LNCAP (cell line): ENCODE measurements at regions not wholly inside any gene's neighbourhood (a gene's known extent, or its start where the extent isn't known, plus 50 kb on each side); places are given as distances from the start of the nearest gene placed in this dataset.

ENCODE experiments used
- CTCF ChIP-seq: fragments of 450-650 bp; IDR thresholded peaks from 2 replicates; pipeline ENCODE4 v1.5.1; 2017; ENCODE audit warnings: mild to moderate bottlenecking

DNA sequence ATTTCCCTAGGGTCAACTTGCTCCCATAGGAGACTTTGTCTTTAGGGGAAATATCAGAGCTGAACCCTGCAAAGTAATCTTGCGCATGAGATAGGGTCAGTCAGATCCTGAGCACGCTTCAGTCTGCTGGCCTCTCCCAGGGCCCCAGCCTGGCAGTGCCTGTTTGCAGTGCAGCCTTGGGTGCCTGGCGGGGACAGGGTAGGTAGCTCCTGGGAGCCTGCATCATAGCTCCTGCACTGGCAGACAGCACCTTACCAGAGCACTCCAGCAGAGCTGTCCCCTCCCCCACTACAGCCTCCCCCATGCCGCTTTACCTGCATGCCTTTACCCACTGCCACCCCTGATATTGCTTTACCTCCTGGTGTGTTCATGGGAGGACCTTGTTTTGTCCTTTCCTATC lies 237.3 kb downstream of the CCDC59 start:
- TF ChIP-seq CTCF = no peak

DNA sequence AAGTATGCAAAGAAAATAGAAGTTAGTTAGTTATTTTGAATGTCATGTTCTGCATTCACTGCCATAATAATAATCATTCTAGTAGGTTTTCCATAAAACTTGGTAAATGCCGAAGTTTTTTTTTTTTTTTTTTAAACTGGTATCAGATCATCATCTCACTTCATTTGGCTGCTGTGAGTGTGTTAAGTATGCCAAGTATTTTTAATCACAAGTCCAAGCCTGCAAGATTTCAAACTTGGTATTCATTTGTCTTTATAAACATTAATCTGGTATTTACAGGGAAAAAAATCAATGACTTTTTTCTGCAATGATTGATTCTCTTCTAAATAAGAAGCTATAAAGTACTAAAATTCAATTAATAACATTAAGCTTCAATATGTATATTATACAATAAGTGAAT lies 248.9 kb downstream of the CCDC59 start:
- TF ChIP-seq CTCF = no peak

GRCh38 chr12:82108615-82109014 lies 249.6 kb downstream of the CCDC59 start:
- no peak for TF ChIP-seq CTCF

GRCh38 chr12:82099216-82099615 lies 259.0 kb downstream of the CCDC59 start:
- TF ChIP-seq CTCF = no peak

DNA sequence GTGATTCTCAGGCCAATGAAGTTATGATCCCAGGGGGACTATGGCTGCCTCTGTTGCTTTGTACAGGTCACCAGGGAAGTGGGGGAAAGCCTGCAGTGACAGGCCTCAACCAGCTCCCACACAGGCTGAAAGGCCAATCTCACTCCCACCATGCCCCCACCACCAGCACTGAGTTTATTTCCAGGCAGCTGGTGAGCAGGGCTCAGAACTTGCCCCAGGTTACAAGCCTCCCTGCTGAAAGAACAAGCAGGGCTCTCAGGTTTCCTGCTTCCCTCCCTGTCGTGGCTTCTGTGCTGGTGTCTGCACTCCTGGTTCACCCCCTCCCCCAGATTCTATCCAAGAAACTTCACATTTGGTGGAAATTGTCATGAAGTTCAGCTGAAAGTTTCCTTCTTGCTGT lies 260.3 kb downstream of the CCDC59 start:
- no peak for TF ChIP-seq CTCF

DNA sequence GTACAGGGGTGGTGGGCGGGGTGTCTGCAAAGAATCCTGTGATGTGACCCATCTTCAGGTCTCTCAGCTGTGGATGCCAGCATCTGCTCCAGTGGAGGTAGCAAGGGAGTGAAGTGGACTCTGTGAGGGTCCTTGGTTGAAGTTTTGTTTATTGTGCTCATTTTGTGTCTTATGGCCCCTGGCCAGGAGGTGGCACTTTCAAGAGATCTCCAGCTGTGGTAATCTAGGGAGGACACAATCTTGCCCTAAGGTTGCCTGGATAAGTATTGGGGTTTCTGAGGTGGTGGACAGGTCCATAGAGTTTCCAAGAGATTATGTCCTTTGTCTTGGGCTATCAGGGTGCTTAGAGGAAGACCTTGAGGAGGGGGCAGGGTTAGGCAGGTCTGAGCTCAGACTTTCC lies 260.7 kb downstream of the CCDC59 start:
- TF ChIP-seq CTCF = no peak

DNA sequence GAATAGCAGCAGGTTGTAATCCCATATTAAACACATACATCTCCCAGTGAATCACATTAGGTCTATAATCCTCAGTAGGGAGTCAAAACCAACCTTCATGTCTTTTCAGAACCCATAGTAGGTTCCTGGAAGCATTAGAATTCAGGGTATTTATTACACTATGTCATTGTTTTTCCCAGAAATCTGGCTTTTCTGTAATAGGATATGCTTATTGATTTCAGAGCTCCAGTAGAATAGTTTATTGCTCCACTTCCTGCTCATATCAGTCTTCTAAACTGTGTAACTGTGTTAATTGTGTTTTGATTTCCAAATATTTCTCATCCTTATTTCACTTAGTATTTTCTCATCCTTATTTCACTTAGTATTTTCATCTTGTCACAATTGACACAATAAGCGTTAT lies 268.0 kb downstream of the CCDC59 start:
- no peak for TF ChIP-seq CTCF

DNA sequence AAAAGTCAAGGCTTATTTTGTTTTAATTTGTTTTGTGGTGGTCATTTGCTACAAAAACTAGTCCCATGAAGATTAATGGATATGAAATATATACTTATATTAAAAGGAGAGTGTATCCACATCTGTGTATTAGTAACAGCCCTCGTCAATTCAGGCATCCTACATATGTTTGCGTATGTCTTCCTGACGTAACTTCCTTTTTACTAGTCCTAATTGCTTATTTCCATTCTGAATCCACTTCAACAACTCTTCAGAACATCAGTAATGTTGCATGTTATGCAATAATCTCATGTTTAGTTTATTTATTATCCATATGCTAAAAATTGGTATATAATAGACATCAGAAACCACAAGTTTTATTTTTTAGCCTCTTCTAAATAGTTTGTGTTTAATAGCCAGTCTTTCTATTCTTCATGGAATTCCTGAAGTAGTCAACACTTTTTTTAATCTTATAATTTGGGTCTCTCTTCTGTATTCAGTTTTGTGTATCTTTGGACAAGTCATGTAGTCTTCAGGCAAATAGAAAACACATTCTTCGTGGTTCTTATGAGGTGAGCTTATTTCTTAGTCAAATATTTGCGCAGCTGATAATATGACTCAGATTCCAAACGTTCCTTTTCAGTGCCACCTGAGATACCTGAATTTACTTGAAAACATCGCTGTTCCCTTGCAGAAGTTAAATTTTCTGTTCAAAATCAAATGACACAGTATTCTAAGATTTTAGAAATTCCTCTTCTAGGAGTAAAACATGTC lies 268.6 kb downstream of the CCDC59 start:
- no peak for TF ChIP-seq CTCF
